ENCODE measurements at regions not wholly inside any gene's neighbourhood (a gene's known extent, or its start where the extent isn't known, plus 50 kb on each side); places are given as distances from the start of the nearest gene placed in this dataset.
"Not testable (repeated sequence)": the region's sequence is repeated elsewhere in the genome, so short reads cannot be mapped to it uniquely, and the experiment has no call there.

DNA sequence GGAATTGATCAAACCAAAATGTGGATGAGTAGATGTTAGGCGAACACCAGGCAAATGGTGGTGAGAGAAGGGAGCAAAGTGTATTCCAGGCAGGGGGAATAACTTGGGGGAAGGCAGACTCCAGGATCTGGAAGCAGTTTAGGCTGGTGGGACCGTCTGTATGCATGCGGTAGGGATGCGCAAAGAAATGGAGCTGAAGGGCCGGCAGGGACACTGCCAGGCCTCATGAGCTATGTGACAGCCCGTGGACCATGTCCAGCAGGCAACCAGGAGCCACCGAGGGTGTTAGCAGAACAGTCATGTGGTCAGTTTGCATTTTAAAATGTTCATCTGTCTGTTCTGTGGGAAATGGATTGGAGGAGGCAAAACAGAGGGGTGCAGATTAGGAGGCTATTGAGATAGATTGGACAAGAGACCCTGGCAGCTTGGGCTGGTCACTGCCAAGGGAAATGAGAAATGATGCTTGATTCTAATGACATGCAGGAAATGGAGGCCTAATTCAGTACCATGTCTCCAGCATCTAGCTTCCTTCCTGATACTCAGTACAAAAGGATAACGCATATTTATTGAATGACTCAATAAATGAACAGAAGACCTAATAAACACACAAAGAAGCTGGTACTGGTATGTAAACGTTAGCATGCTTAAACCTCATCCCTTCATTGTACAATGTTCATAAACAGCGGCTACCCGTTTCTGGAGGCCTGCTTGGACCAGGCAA lies 412.4 kb downstream of the BUD13 start:
- DNase-seq: no peak

DNA sequence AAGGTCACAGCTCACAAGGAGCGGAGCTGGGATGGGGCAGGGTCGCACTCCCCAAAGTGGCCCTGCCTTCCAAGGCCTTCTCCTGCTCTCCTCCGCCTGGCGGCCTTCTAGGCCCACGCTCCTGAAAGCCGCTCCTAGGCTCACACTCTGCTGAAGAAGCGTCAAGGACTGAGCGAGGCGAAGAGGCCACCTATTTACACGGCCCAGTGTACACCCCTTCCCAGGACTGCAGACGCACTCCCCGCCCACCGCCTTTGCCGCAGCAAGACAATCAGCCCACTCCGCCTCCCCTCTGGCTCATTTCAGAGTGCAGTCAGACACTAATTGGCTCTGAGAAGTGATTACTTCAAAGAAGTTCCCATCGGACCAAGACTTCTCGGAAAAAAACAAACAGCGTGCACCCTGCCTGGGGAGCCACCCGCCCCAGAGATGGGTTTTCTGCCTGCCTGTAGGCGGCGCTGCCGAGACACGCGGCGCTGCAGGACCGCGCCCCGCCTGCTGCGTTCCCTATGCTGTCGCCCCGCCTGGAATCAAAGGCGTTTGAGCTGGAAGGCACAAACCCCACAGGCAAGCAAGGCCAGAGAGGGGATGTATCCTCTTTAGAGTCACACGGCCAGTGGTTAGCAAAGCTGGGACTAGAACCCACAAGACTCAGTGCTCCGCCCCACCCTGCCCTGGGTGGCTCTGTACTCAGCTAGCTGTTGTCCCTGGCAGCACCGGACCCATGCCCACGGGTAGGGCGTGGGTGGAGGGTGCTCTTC lies 414.8 kb downstream of the BUD13 start:
- no peak for DNase-seq

DNA sequence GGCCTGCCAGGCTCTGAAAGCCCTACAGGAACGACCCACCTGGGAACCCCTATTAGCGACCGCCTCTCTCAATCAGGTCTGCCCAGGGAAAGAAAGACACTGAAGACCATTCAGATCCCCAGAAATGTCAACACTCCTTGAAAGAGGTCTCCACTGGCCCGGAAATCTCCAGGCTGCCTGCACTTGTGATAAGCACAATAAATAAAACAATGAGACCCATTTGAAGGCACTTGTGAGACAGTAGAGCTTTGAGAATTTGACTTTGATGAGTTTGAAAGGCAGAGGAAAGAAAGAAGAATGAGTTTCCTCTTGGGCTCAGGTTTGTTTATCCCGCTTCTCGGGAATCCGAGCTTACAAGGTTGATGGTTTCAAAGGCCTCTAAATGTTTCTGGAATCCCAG lies 416.3 kb downstream of the BUD13 start:
- DNase-seq: no peak

DNA sequence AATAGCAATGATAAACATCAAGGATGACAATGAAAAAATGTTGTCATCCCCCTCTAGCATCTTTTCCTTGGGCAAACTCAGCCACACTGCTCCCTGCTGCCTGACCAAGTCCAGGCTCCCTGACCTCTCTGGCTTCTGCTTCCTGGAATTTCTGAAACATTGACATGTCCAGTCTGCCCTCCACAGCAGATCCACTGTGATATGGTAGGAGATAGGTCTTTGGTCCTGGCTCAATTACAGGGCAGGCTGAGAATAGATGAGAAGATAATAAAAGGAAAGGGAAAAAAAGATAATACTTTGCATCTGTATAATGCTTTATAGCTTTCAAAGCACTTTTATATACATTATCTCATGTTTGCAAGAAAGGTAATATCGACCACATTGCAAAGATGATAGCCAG lies 417.7 kb downstream of the BUD13 start:
- DNase-seq: no peak

DNA sequence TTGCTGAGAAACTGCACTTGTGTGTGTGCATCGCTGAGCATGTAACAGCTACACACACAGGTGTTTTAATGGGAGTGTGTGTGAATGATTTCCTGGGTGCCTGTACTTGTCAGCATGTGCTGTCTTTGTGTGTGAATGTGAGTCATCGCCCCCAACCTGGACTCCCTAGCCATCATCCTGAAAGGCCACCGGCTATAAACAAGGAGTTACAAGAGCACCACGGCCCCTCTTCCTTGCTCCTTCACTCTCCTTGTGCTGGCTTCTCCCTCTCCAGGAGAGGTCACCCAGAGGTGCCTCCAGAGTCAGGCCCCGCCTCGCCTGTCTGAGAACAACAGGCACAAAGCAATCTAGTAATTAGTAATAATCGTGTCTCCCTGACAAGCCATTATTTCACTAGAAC lies 419.2 kb downstream of the BUD13 start:
- no peak for DNase-seq

DNA sequence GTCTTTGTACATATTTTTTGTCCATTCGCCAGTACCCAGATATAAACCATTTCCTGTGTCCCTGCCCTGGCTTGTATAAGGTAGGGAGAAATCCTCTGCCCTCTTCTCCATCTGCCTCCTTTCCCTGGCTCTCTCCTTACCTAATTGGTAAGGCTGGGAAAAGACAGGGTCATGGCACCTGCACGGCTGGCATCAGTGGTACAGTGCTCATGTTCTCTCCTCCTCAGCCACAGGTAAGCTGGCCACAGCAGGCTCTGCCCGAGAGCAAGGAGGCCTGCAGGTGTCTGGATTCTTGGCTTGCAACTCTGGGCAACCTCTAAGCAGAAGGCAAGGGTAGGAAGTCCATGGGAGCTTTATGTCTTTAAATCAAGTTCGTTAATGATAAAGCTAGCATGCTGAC lies 419.9 kb downstream of the BUD13 start:
- no peak for DNase-seq

DNA sequence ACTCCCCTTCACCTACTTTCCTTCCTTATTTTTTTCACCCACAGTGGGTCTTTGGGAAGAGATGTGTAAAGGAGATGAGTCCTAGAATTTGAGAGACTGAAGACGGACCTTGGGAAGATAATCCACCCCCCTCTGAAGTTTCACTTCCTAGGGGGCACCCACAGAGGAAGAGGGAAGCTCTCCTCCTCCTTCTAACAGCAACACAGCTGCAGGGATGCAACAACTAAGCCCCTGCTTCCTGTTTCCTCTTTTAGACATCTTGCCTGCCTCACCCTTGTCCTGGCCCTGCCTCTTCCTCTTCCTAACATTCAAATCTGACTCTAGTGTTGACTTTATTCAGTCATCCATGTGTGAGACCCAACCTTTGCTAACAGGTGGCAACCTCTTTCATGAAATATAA lies 424.6 kb downstream of the BUD13 start:
- no peak for DNase-seq

DNA sequence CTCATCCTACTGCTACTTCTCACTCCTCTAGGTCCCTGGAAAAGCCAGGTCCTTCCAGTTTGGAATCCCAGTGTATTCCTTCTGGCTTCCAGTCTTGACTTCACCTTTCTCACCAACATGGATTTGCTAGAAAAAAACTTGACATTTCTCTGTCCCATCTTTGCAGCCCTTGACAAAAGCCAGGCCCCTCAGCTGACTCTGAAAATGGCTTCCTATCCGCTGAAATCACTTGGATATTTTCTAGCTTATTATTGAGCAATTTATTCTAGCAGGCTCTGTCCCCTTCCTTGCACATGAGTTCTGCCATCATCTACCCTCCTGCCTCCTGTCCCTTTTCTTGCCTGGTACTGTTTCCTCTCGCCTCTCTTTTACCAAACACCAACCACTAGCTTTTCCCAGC lies 427.2 kb downstream of the BUD13 start:
- DNase-seq: no peak

DNA sequence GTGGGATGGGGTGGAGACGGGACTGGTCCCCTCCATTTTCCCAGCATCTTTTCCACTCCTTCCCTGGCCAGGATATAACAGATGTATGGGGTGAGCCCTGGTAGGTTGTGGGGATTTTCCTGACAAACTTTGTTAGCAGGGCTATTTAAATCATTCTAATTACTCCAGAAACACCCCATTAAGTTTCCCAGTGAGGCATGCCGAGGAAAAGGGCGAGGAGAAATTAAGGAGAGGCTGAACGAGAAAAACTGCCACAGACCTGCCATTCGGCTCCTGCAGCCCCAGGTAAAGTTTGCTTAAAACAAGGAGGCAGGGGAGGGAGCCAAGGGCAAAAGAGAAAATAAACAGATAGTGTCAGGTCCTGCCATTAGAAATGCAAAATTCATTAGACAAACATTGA lies 428.2 kb downstream of the BUD13 start:
- DNase-seq: no peak

DNA sequence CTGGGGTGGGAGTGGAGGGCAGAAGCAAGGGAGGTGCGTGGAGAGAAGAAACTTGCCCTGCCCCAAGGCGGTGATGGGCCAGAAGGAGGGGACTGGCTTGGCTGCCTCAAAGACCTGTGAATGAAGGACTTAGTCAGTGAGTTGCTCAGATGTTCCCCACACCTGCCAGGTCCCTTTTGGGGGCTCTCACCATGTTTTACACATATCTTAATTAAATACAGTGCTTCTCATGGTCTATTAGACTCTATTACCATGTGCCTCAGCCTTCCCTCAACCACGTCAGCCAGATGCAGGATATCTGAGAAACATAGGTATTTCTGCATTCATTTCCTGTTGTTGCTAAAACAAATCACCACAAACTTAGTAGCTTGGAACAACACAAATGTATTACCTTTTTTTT lies 429.5 kb downstream of the BUD13 start:
- DNase-seq: no peak

DNA sequence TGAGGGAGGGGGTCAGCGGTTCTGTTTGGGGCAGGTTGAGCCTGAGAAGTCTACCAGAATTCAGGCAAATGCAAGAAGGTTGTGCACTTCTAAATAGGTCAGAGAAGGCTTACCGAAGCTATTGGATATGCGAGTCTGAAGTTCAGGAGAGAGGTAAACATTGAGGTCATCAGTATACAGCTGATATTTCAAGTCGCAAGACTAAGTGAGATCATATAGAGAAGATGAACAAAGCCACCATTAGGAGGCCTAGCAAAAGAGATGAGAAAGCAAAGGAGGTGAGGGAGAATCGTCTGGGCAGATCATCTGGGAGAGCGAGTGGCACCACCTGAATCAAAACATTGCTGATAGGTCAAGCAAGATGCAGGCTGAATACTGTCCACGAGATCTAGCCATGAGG lies 430.6 kb downstream of the BUD13 start:
- no peak for DNase-seq

DNA sequence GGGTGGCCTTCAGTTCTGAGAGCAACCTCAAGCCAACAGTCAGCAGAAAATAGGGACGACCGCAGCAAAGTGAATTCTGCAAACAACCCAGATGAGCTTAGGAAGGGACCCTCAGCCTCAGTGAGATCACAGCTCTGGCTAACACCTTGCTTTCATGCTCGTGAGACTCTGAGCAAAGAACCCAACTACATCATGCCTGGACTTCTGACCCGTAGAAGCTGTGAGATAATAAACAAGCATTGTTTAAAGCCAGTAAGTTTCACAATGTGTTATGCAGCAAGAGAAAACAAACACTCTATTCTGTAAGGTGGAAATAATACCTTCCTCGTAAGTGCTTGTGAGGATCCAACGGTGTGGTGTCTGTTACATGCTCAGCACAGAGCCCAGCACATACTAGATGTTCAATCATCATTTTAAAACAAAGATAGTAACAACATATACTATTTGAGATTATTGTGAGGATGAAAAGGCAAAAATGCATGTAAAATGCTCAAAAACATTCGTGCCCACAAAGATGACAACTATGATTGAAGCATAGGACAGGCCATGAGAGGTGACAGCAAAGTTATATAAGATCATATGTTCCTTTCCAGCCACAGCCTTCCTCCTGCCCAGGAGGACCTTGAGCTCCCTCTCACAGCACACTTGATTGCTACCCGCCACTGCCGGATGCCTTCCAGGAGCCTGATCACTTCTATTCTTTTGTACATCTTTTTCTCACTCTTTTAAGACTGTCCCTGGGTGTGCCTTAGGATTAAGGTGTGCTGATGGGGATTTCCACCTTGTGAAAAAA lies 433.3 kb downstream of the BUD13 start:
- DNase-seq: no peak

DNA sequence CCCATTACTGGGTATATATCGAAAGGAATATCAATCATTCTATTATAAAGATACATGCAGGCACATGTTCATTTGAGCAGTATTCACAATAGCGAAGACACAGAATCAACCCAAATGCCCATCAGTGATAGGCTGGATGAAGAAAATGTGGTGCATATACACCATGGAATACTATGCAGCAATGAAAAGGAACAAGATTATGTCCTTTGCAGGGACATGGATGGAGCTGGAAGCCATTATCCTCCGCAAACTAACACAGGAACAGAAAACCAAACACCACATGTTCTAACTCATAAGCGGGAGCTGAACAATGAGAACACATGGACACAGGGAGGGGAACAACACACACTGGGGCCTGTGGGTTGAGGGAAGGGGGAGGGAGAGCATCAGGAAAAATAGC lies 434.3 kb downstream of the BUD13 start:
- not testable (repeated sequence) for DNase-seq

DNA sequence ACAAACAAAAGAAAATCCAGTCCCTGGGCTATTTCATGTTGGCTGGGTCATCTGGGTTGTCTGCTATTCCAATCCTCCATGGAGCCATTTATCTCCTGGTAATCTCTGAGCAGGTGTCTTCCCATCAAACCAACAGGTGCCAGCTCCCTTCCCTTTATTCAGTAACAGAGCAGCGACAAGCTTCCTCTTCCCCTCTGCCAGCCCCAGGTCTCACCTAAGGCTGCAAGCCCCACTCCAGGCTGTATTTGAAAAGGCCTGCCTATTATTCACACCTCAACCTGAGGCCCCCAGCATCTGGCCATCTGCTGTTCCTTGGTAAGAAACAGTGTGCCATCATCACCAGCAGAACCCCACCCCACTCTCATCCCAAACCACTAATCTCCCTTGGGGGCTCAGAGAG lies 436.2 kb downstream of the BUD13 start:
- no peak for DNase-seq

DNA sequence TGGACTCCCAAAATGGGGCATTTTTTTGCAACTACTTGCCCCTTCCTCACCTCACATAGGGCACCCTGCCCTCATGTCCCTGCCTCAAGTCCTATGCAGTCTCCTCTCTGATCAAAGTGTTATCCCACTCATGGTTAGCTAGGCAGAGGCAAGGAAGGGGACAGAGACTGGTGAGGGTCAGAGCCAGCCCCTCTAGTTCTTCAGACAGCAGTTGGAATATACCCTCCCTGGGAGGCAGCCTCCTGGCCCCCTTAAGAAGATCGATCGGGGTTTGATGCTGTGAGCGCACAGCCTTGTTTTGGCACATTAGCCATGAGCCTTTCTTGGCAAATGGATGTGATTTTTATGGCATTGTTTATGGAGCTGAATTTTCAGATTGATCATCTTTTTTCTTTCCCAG lies 436.9 kb downstream of the BUD13 start:
- no peak for DNase-seq

DNA sequence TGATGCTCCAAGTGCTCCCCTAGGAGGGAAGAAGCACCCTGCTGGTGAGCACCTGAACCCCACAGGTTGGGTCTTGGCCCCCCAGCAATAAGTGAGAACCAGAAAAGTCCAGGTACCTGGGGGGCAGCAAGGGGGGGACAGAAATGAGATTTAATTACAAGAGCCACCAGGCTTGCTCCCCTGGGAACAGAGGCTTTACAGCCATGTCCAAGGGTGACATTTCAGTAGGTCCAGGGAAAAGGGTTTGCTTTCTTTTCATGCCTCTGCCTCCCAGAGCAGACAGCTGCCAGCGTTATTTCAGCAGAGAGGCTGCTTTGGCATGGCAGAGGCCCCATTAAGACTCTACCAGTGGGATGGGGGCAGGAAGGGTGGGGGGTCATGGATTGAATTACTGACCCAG lies 437.7 kb downstream of the BUD13 start:
- no peak for DNase-seq

DNA sequence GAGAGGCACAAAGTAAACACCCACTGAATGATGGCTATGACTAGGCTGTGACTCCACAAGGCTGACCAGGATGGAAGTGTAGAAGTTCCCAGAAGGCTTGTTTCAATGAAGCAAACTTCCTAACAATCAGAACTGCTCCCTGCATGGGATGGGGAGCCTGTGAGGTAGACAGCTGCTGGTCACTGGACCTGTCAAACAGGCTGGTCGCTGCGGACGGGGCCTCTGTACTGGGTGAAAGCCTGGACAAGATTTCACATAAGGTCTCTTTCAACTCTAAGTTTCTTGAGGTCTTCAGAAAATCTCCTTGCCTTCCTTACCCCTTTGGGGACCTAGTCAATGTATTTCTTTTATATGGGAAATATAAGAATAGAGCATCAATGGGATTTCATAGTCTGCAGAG lies 438.2 kb downstream of the BUD13 start:
- DNase-seq: no peak

DNA sequence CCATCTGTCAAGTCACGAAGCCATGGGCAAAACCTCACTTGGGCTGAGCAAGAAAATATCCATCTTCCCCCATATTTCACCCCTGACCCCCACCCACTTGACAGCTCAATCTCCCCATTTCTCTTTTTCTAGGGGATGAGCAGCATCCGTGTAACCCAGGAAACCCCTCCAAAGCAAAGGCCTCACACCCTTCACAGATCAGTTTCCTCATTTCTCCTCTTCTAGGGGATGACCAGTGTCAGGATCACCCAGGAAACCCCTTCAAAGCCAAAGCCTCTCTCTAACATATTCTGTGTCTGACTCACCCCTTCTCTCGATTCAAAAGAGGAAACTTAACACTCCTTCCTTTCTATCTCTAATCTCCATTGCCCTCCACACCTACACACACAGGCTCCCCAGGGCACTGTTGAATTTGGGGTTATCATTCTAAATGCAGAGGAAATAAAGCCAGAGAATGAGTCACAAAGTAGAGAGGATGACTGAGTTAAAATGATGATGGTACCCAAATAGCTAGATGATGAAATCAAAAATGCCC lies 439.7 kb downstream of the BUD13 start:
- DNase-seq: no peak

DNA sequence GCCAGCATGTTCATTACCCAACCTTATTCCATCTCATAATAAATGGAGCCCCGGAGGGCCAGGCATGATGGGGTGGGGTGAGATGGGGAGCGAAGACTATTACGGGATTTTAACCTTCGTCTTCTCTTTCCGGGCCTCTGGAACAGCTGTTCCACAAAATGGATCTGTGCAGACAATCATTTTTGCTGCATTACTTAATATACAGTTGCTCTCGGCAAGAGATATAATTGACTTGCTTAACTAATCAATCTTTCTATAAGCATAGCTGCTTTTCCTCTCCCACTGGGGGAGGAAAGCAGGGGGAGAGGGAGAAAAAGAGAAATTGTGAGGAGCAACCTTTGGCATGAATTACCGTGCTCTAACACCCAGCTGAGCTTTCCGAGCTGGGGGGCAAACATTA lies 440.4 kb downstream of the BUD13 start:
- DNase-seq: no peak

DNA sequence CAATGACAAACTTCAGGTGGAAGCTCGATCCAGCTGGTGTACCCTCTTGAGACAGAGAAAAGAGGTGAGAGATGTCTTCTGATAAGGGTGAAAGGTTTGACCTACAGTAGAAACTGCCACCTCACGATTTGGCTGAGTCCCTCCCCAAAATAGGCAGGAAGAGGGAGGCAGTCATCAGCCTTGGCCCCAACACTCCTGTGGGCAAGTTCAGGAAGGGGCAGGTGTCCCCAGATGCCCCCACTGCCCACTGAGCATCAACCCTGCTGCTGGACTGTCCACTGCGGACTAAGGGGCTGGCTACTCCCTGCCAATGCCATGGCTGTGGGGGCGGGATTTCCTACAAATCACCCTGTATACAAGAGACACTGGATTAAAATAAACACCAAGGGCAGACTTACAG lies 441.4 kb downstream of the BUD13 start:
- DNase-seq: no peak

DNA sequence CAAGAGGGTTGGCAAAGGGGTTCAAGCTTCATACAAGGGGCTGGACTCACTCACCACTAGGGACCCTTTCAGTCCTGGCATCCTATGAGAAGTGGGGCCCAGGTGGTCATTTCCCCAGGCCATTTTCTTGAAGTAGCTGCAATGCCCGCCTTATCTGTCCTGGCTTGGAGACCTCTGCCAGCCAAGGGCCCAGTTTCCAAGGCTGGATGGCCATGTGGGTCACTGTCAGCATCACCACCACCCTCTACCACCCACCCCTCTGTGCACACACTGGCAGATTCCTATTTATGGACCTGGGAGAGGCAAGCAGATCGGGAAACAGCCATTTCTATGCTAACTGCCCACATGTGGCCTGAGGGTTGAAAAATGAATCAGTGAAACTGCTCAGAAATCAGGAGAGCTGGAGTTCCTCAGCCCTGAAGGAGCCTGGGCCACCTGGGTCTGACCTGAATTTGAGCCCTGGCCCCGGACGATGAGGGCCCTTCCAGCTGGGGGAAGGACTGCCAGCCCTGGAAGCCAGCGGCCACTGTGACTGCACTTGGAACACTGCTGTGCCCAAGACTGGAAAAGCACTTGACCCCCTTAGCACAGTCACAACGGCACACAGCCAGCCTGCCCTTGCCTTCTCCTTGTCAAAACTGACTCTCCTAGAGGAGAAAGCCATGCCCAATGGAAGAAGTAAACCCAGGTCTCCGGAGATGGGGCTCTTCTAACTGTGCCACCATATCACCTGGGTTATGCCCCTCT lies 442.2 kb downstream of the BUD13 start:
- DNase-seq: no peak

DNA sequence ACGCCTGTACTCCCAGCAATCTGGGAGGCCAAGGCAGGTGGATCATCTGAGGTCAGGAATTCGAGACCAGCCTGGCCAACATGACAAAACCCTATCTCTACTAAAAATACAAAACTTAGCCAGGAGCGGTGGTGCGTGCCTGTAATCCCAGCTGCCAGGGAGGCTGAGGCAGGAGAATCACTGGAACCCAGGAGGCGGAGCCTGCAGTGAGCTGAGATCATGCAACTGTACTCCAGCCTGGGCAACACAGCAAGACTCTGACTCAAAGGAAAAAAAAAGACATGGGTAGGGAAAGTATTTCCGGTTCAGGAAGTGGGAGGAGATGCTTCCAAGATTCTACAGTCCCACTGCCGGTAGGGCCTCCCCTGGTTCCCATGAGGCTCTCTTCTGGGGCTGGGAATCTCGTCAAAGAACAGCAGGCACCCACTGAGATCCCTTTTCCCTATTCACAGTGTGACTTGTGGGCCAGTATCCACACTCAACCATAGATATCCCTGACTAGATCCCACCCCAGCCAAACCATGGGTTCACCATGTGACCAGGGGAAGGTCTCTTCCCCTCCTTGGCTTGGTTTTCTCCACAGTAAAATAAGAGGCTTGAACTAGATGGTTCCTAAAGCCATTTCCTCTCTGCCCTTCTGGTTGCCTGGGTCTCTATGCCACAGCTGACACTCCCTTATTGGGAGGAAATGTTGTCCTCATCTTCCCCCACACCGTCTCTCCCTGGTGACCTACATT lies 443.3 kb downstream of the BUD13 start:
- DNase-seq: no peak

Data from activated CD4-positive, alpha-beta T cell treated with anti-CD3 and anti-CD28 coated beads, Interleukin-2, amount 50 U/mL, for 4 hours (primary cell).